ENCODE measurements at regions not wholly inside any gene's neighbourhood (a gene's known extent, or its start where the extent isn't known, plus 50 kb on each side); places are given as distances from the start of the nearest gene placed in this dataset.

DNA sequence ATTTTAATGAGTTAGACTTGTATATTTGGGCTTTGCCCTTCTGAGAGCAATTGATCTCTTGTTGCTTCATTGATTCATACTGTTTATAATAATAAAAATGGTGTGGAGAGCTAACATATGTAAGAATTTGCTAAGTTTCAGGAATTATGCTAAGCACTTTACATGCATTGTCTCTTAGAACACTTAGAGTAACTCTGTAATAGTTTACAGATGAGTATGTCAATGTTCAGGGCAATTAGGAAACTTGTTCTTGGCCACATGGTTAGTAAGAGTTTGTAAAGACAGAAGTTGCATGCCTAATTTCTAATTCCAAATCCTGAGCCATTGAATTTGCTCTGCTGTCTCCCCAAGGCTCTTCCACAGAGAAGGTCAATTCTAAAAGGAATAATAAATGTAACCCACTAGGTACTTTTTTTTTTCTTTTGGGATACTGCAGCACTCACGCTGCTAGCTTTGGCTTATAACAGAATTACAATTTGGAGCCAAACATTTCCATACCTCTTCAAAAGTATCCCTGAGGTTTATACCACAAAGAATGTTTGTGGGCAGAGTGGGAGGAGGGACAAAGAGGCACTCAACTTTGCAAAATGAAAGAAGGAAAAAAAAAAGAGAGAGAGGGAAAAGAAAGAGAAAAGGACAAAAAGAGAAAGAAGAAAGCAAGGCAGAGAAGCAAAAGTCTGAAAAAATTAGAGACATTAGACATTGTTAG, 232.4 kb downstream of the CALCRL start:
- no CpG with 5 or more reads among the region's 1 CpG for WGBS, 2 experiments (ENCODE audit: extremely low coverage in 2 of 2, insufficient read length in 1 of 2)
- H4K91ac ChIP-seq (ENCODE audit: insufficient read depth, low read depth, low read length), result no peak overlapping the region
- TF ChIP-seq RCOR1 (IDR thresholded peaks at IDR 0.05; ENCODE audit: insufficient replicate concordance, low read length) (no peak), CEBPB (IDR thresholded peaks at IDR 0.05; ENCODE audit: low read depth, low read length) (no peak), SMC3 (IDR thresholded peaks at IDR 0.05; ENCODE audit: low read depth, low read length) (no peak), MAFK (IDR thresholded peaks at IDR 0.05; ENCODE audit: low read depth, low read length) (no peak), USF2 (IDR thresholded peaks at IDR 0.05; ENCODE audit: low read depth, low read length) (no peak), NFE2L2 (IDR thresholded peaks at IDR 0.05; ENCODE audit: low read depth, low read length) (no peak), MXI1 (IDR thresholded peaks at IDR 0.05; ENCODE audit: borderline replicate concordance, low read depth, low read length) (no peak), RAD21 (IDR thresholded peaks at IDR 0.05; ENCODE audit: low read length) (no peak), FOS (IDR thresholded peaks at IDR 0.05; ENCODE audit: low read depth, low read length) (no peak), POLR2A (IDR thresholded peaks at IDR 0.05; ENCODE audit: low read depth, low read length) (no peak), CTCF (conservative IDR thresholded peaks at IDR 0.05; ENCODE audit: low read depth, low read length) (no peak), BHLHE40 (IDR thresholded peaks at IDR 0.05; ENCODE audit: low read depth, low read length) (no peak), MAZ (IDR thresholded peaks at IDR 0.05; ENCODE audit: borderline replicate concordance, low read depth, low read length) (no peak), RFX5 (IDR thresholded peaks at IDR 0.05; ENCODE audit: low read depth, low read length) (no peak)
- TF ChIP-seq, protein P1, sequence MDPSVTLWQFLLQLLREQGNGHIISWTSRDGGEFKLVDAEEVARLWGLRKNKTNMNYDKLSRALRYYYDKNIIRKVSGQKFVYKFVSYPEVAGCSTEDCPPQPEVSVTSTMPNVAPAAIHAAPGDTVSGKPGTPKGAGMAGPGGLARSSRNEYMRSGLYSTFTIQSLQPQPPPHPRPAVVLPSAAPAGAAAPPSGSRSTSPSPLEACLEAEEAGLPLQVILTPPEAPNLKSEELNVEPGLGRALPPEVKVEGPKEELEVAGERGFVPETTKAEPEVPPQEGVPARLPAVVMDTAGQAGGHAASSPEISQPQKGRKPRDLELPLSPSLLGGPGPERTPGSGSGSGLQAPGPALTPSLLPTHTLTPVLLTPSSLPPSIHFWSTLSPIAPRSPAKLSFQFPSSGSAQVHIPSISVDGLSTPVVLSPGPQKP (IDR thresholded peaks at IDR 0.05; ENCODE audit: borderline replicate concordance, low read depth, low read length), result no peak
- H3K14ac ChIP-seq (replicated peaks; ENCODE audit: low read depth, low read length), result no peak overlapping the region
- H3K9me1 ChIP-seq (ENCODE audit: insufficient read depth, low read length), result no peaks in the 10 kb centered on the region
- no peaks in the 10 kb centered on the region for H3K4me1 ChIP-seq (ENCODE audit: control insufficient read depth, insufficient read depth, low read length)
- H3K79me1 ChIP-seq (ENCODE audit: low read depth in 1 of 2, low read length in 2 of 2), result no peaks in the 10 kb centered on the region
- ATAC-seq (ENCODE audit: low read depth), result no peak
- H3K27ac ChIP-seq (ENCODE audit: insufficient read depth, low read length), result no peak overlapping the region
- no peak overlapping the region for H2BK20ac ChIP-seq (ENCODE audit: low read depth, low read length)
- no peaks in the 10 kb centered on the region for H3K27me3 ChIP-seq (ENCODE audit: control insufficient read depth, insufficient read depth, low read length)
- POLR2A ChIA-PET (ENCODE audit: unreplicated experiment), result no interaction called here
- no peak overlapping the region for H3K4ac ChIP-seq (ENCODE audit: low read depth, low read length)
- H2BK5ac ChIP-seq (ENCODE audit: low read depth, low read length, poor library complexity, severe bottlenecking), result no peak overlapping the region
- intact Hi-C loops (cut with micrococcal nuclease), result no loop called here
- in situ Hi-C loops (cut with MboI; ENCODE audit: low sequenced_read_pairs), result no loop called here
- H4K20me1 ChIP-seq (ENCODE audit: insufficient read depth, low read length), result no peaks in the 10 kb centered on the region
- H2BK120ac ChIP-seq (ENCODE audit: low read depth, low read length), result no peak overlapping the region
- no peak overlapping the region for H2AFZ ChIP-seq (replicated peaks; ENCODE audit: low read length, poor library complexity)
- CTCF ChIA-PET, result interaction anchor here (1.0 kb wide), 1 partner anchor 11 kb away, joined by 3 read pairs; no protein-coding TSS in a partner anchor
- H3K9me3 ChIP-seq (ENCODE audit: control insufficient read depth, insufficient read depth, low read length), result no peaks in the 10 kb centered on the region
- H4K5ac ChIP-seq (ENCODE audit: low read depth, low read length), result no peak overlapping the region
- no TSS peak for BruUV-seq (replicated peaks)
- H3K18ac ChIP-seq (ENCODE audit: low read depth, low read length), result no peak overlapping the region
- no peaks in the 10 kb centered on the region for H3K36me3 ChIP-seq (ENCODE audit: control insufficient read depth, insufficient read depth, low read length)
- no peak overlapping the region for H3K9ac ChIP-seq (ENCODE audit: low read depth, low read length)
- no peak overlapping the region for H2AK5ac ChIP-seq (ENCODE audit: low read depth, low read length)
- no peak overlapping the region for H4K8ac ChIP-seq (ENCODE audit: low read depth in 2 of 2, low read length in 2 of 2)
- no peak overlapping the region for H2BK15ac ChIP-seq (ENCODE audit: low read depth, low read length)
- DNase-seq, result no peak
- no peak overlapping the region for H3K4me2 ChIP-seq (ENCODE audit: low read depth, low read length)
- no peak overlapping the region for H3K23ac ChIP-seq (ENCODE audit: low read depth, low read length)
- H2AK9ac ChIP-seq (replicated peaks; ENCODE audit: low read depth, low read length, poor library complexity), result no peak overlapping the region
- no peak overlapping the region for H3K56ac ChIP-seq (ENCODE audit: extremely low read depth, insufficient read depth, low read length)
- no peak overlapping the region for H3K4me3 ChIP-seq (ENCODE audit: insufficient read depth, low read depth, low read length)
- dilution Hi-C loops (cut with HindIII; ENCODE audit: low sequenced_read_pairs, unreplicated experiment), result no loop called here
